Large intestine (tissue), 3 donors: ENCODE measurements at regions not wholly inside any gene's neighbourhood (a gene's known extent, or its start where the extent isn't known, plus 50 kb on each side); places are given as distances from the start of the nearest gene placed in this dataset.
"Not testable (repeated sequence)": the region's sequence is repeated elsewhere in the genome, so short reads cannot be mapped to it uniquely, and the experiment has no call there.

Source experiments
- DNase-seq, 2 donors: peaks; one replicate each; pipeline versions ENCODE4 v3.0.0 to v3.0.0-alpha.2; 2013
- H3K27ac ChIP-seq: one replicate; pipeline ENCODE4 v1.5.1; 2013; ENCODE audit warnings: low read length
- H3K27me3 ChIP-seq: 2 replicates; pipeline ENCODE4 v1.6.1; 2013; ENCODE audit warnings: low read length; ENCODE audit not compliant: control insufficient read depth, insufficient read depth
- H3K36me3 ChIP-seq: 2 replicates; pipeline ENCODE4 v1.6.1; 2013; ENCODE audit warnings: low read length; ENCODE audit not compliant: control insufficient read depth, insufficient read depth
- H3K4me1 ChIP-seq: one replicate; pipeline ENCODE4 v1.6.1; 2013; ENCODE audit warnings: low read length; ENCODE audit not compliant: control insufficient read depth, insufficient read depth
- H3K4me3 ChIP-seq: one replicate; pipeline ENCODE4 v1.5.1; 2013; ENCODE audit warnings: low read length
- H3K9me3 ChIP-seq: one replicate; pipeline ENCODE4 v1.6.1; 2013; ENCODE audit warnings: mild to moderate bottlenecking, low read depth, low read length, moderate library complexity; ENCODE audit not compliant: control insufficient read depth
- WGBS: methylation state at CpG from one replicate; pipeline ENCODE4 v1.1.5; 2013; ENCODE audit warnings: low lambda C conversion rate; ENCODE audit not compliant: insufficient coverage; 5-methylcytosine and 5-hydroxymethylcytosine counted together

DNA sequence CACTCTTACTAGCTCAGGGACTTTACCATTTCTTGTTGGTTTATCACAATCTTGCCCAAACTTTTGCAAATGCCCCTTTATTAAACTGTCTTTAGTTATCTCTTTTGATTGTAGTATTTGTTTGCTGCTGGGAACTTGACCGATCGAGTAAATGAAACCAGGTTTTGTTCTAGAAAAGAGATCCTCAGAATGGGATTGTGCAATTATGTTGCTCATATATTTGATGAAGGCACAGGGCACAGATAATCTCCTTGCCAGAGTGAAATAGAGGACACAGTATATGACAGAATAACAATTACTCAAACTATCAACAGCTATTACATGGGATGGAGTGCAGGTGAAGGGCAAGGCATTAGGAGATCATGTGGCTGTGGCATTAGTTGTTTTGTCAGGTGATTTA, 216.6 kb upstream of the RASGRP1 start:
- Histone ChIP-seq H3K27me3 (no peaks in the 10 kb centered on the region), H3K4me3 (no peak overlapping the region), H3K4me1 (no peaks in the 10 kb centered on the region), H3K9me3 (no peaks in the 10 kb centered on the region), H3K27ac (no peak overlapping the region), H3K36me3 (no peaks in the 10 kb centered on the region)
- whole genome bisulfite sequencing = no CpG with 5 or more reads among the region's 2 CpGs
- no peak for DNase-seq

GRCh38 chr15:38782156-38782555, 217.5 kb upstream of the RASGRP1 start:
- Histone ChIP-seq H3K9me3 (no peaks in the 10 kb centered on the region), H3K4me1 (no peaks in the 10 kb centered on the region), H3K4me3 (no peak overlapping the region), H3K27me3 (no peaks in the 10 kb centered on the region), H3K27ac (no peak overlapping the region), H3K36me3 (no peaks in the 10 kb centered on the region)
- no CpG with 5 or more reads among the region's 1 CpG for WGBS
- DNase-seq = no peak

DNA sequence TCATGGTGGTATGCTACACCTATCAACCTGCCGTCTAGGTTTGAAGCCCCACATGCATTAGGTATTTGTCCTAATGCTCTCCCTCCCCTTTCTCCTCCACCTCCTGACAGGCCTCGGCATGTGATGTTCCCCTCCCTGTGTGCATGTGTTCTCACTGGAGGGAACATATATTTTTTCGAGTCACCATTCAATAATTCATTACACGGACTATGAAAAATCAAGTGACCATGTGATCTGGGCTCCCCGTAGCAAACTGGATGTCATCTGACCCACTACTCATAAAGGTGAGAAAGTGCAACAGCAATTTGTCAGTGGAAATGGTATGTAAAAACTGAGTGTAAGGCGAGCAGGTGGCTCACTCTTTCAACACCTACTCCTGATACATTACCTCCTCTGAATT, 224.3 kb upstream of the RASGRP1 start:
- Histone ChIP-seq H3K9me3 (no peaks in the 10 kb centered on the region), H3K4me3 (no peak overlapping the region), H3K27me3 (no peaks in the 10 kb centered on the region), H3K27ac (no peak overlapping the region), H3K4me1 (no peaks in the 10 kb centered on the region), H3K36me3 (no peaks in the 10 kb centered on the region)
- no peak for DNase-seq
- WGBS = 67% methylated on average over 1 of the region's 6 CpGs

DNA sequence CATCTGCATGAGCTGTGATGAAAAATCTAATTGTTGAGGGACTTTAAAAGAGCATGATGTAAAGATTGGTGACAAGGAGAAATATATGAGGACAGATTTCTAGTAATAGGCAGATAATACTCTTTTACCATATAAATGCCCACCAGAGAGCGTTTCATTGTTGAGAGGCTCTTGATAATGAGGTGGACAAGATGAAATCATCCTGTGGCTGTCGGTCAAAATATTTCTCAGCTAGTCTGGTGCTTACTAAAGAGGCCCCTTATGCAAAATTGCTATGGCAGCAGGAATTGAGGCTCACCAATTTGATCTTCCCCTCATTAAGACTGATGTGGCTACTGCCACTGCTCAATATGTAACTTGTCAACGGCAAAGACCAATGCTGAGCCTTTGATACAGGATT, 225.0 kb upstream of the RASGRP1 start:
- H3K4me1 ChIP-seq = no peaks in the 10 kb centered on the region
- no peak overlapping the region for H3K27ac ChIP-seq
- H3K9me3 ChIP-seq = no peaks in the 10 kb centered on the region
- no peaks in the 10 kb centered on the region for H3K27me3 ChIP-seq
- no peak overlapping the region for H3K4me3 ChIP-seq
- no CpG with 5 or more reads among the region's 3 CpGs for WGBS
- DNase-seq = no peak
- no peaks in the 10 kb centered on the region for H3K36me3 ChIP-seq

GRCh38 chr15:38793206-38793810, 228.7 kb upstream of the RASGRP1 start:
- no peaks in the 10 kb centered on the region for H3K36me3 ChIP-seq
- WGBS = 67% methylated on average over 1 of the region's 4 CpGs
- H3K4me1 ChIP-seq = no peaks in the 10 kb centered on the region
- H3K4me3 ChIP-seq = no peak overlapping the region
- no peak overlapping the region for H3K27ac ChIP-seq
- H3K27me3 ChIP-seq = no peaks in the 10 kb centered on the region
- DNase-seq = no peak
- H3K9me3 ChIP-seq = no peaks in the 10 kb centered on the region

DNA sequence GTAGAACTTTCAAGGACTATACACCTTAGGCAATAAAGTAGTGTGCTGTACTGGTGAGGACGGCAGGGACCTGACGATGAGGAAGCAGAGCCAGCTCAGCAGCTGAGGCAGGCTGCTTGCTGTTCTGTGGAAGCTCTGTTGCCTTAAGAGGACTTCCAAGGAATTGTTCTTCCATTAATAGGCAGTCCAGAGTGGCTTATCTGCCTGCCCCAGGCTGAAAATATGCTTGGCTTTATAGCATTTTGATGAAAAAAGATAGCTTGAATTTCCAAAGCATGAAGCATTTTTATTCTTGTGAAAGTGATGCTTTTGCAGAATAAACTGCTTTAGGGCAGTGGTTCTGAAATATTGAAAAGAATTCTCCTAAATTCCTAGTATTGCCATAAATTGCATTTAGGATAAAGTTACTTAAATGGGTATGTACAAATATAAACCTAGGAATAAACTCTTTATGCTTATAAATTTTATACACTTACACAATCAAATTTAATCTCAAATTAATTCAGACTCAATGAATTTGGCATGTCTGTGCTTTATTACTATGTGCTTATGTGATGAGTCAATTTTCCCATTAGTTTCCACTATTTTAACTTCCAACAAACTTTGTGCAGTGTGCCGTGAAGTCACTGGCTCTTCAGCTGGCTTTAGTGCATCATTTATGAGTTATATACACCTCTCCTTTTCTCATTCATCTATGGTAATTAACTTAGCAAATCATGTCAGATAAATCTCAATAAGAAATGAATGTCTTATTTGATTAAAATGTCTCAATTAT, 231.0 kb upstream of the RASGRP1 start:
- no peaks in the 10 kb centered on the region for H3K27me3 ChIP-seq
- no peaks in the 10 kb centered on the region for H3K36me3 ChIP-seq
- H3K27ac ChIP-seq = no peak overlapping the region
- no peak for DNase-seq
- no peak overlapping the region for H3K4me3 ChIP-seq
- no peaks in the 10 kb centered on the region for H3K4me1 ChIP-seq
- no CpG with 5 or more reads among the region's 3 CpGs for WGBS
- no peaks in the 10 kb centered on the region for H3K9me3 ChIP-seq

DNA sequence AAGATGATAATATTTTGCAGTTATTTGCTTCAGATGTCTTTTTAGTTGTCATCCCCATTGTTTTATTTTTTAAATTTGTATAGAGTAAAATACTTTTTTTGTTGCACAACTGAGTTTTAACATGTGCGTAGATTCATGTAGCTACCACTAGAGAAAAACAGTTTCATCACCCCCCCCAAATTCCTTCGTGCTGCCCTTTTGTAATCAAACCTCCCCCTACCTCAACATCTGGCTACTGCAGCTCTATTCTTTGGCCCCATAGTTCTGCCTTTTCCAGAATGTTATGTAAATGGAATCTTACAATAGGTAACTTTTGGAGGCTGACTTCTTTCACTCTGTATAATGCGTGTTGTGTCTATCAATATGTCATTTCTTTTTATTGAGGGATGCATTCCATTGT, 232.0 kb upstream of the RASGRP1 start:
- H3K9me3 ChIP-seq = no peaks in the 10 kb centered on the region
- no peaks in the 10 kb centered on the region for H3K36me3 ChIP-seq
- H3K4me3 ChIP-seq = no peak overlapping the region
- WGBS = 40% methylated on average over 1 of the region's 3 CpGs
- no peak overlapping the region for H3K27ac ChIP-seq
- DNase-seq = no peak
- H3K27me3 ChIP-seq = no peaks in the 10 kb centered on the region
- H3K4me1 ChIP-seq = no peaks in the 10 kb centered on the region

DNA sequence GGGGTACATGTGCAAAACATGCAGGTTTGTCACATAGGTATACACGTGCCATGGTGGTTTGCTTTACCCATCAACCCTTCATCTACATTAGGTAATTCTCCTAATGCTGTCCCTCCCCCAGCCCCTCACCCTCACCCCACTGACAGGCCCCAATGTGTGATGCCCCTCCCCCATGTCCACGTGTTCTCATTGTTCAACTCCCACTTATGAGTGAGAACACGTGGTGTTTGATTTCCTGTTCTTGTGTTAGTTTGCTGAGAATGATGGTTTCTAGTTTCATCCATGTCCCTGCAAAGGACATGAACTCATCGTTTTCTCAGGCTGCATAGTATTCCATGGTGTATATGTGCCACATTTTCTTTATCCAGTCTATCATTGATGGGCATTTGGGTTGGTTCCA, 232.9 kb upstream of the RASGRP1 start:
- not testable (repeated sequence) for H3K27me3 ChIP-seq, DNase-seq, H3K36me3 ChIP-seq, H3K27ac ChIP-seq, H3K4me1 ChIP-seq, H3K4me3 ChIP-seq, H3K9me3 ChIP-seq
- WGBS = no CpG with 5 or more reads among the region's 4 CpGs

DNA sequence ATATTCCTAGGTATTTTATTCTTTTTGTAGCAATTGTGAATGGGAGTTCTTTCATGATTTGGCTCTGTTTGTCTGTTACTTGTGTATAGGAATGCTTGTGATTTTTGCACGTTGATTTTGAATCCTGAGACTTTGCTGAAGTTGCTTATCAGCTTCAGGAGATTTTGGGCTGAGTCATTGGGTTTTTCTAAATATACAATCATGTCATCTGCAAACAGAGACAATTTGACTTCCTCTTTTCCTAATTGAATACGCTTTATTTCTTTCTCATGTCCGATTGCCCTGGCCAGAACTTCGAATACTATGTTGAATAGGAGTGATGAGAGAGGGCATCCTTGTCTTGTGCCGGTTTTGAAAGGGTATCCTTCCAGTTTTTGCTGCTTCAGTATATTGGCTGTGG, 234.6 kb upstream of the RASGRP1 start:
- not testable (repeated sequence) for H3K4me3 ChIP-seq, H3K4me1 ChIP-seq, H3K27me3 ChIP-seq, H3K27ac ChIP-seq, DNase-seq, H3K36me3 ChIP-seq, H3K9me3 ChIP-seq
- WGBS = 86% methylated on average over 3 of the region's 5 CpGs

DNA sequence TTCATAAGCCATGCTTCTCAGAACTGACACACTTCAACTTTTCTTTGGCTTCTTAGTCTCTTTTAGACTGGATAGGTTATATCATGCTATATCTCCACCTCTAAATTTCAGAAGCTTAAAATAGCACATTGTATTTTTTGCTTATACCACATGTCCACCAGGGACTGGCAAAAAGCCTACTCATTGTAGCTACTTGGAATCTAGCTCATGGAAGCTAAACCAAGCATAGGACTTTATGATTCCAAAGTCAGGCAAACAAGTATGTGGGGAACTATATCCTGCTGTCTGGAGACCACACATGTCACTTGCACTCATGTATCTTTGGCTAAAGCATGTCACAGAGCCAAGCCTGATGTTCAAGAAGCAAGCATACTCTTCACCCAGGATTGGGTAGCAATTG, 245.0 kb upstream of the RASGRP1 start:
- Histone ChIP-seq H3K4me3 (no peak overlapping the region), H3K36me3 (no peaks in the 10 kb centered on the region), H3K9me3 (no peaks in the 10 kb centered on the region), H3K4me1 (no peaks in the 10 kb centered on the region), H3K27me3 (no peaks in the 10 kb centered on the region), H3K27ac (no peak overlapping the region)
- no peak for DNase-seq

GRCh38 chr15:38810686-38811085, 246.1 kb upstream of the RASGRP1 start:
- no peak for DNase-seq
- H3K36me3 ChIP-seq = no peaks in the 10 kb centered on the region
- H3K9me3 ChIP-seq = no peaks in the 10 kb centered on the region
- no peaks in the 10 kb centered on the region for H3K4me1 ChIP-seq
- H3K27me3 ChIP-seq = no peaks in the 10 kb centered on the region
- 94% methylated on average over 2 of the region's 2 CpGs for WGBS
- H3K4me3 ChIP-seq = no peak overlapping the region
- H3K27ac ChIP-seq = no peak overlapping the region
